ENCODE measurements at regions not wholly inside any gene's neighbourhood (a gene's known extent, or its start where the extent isn't known, plus 50 kb on each side); places are given as distances from the start of the nearest gene placed in this dataset.

DNA sequence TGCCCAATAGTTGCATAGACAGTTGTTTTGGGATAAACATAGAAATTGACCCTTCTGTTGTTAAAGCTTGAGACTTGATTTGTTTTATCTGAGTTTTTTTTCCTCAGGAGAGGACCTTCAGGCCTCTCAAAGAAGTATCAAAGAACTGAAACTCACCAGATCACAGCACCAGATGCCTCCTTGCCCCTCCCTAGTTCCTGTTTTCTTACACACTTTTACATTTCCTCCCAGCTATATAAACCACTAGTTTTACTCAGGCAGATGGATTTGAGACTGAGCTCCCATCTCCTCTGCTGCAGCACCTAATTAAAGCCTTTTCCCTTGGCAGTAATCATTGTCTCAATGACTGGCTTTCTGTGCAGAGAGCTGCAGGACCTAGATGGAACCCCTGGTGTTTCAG is 150.6 kb upstream of the NRG3 start (continued):
- TF ChIP-seq GTF2F1 (IDR thresholded peaks at IDR 0.05; ENCODE audit: borderline replicate concordance, low read depth, low read length) (no peak), SP1 (IDR thresholded peaks at IDR 0.05; ENCODE audit: low read depth, low read length) (no peak), EP300 (IDR thresholded peaks at IDR 0.05; ENCODE audit: borderline replicate concordance in 1 of 2, low read depth in 2 of 2, low read length in 2 of 2) (no peak)
- TF ChIP-seq, protein P1, sequence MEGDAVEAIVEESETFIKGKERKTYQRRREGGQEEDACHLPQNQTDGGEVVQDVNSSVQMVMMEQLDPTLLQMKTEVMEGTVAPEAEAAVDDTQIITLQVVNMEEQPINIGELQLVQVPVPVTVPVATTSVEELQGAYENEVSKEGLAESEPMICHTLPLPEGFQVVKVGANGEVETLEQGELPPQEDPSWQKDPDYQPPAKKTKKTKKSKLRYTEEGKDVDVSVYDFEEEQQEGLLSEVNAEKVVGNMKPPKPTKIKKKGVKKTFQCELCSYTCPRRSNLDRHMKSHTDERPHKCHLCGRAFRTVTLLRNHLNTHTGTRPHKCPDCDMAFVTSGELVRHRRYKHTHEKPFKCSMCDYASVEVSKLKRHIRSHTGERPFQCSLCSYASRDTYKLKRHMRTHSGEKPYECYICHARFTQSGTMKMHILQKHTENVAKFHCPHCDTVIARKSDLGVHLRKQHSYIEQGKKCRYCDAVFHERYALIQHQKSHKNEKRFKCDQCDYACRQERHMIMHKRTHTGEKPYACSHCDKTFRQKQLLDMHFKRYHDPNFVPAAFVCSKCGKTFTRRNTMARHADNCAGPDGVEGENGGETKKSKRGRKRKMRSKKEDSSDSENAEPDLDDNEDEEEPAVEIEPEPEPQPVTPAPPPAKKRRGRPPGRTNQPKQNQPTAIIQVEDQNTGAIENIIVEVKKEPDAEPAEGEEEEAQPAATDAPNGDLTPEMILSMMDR (IDR thresholded peaks at IDR 0.05; ENCODE audit: control extremely low read depth in 1 of 3, insufficient read depth in 1 of 3, low read depth in 1 of 3, low read length in 3 of 3): no peak
